ENCODE measurements at regions not wholly inside any gene's neighbourhood (a gene's known extent, or its start where the extent isn't known, plus 50 kb on each side); places are given as distances from the start of the nearest gene placed in this dataset.

GRCh38 chr2:21486445-21486844, 362.7 kb downstream of the TDRD15 start:
- Histone ChIP-seq H3F3A (ENCODE audit: control insufficient read depth, insufficient read depth) (no peaks in the 10 kb centered on the region), H3K4me3 (ENCODE audit: low read length) (no peak overlapping the region), H4K20me1 (ENCODE audit: control insufficient read depth, insufficient read depth, low read depth, low read length) (no peaks in the 10 kb centered on the region), H3K36me3 (ENCODE audit: control insufficient read depth, low read length) (no peaks in the 10 kb centered on the region), H3K4me2 (ENCODE audit: low read length) (no peak overlapping the region), H3K27ac (ENCODE audit: low read depth, low read length) (no peak overlapping the region), H3K4me1 (ENCODE audit: control insufficient read depth, low read length) (no peaks in the 10 kb centered on the region), H3K9me2 (replicated peaks; ENCODE audit: control insufficient read depth, low read length) (no peaks in the 10 kb centered on the region), H3K27me3 (ENCODE audit: control insufficient read depth, low read length) (no peaks in the 10 kb centered on the region), H3K9me3 (ENCODE audit: control insufficient read depth, insufficient read depth, low read length) (no peaks in the 10 kb centered on the region), H3K79me2 (ENCODE audit: control insufficient read depth, low read length) (no peaks in the 10 kb centered on the region)
- TF ChIP-seq, protein P1, sequence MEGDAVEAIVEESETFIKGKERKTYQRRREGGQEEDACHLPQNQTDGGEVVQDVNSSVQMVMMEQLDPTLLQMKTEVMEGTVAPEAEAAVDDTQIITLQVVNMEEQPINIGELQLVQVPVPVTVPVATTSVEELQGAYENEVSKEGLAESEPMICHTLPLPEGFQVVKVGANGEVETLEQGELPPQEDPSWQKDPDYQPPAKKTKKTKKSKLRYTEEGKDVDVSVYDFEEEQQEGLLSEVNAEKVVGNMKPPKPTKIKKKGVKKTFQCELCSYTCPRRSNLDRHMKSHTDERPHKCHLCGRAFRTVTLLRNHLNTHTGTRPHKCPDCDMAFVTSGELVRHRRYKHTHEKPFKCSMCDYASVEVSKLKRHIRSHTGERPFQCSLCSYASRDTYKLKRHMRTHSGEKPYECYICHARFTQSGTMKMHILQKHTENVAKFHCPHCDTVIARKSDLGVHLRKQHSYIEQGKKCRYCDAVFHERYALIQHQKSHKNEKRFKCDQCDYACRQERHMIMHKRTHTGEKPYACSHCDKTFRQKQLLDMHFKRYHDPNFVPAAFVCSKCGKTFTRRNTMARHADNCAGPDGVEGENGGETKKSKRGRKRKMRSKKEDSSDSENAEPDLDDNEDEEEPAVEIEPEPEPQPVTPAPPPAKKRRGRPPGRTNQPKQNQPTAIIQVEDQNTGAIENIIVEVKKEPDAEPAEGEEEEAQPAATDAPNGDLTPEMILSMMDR (IDR thresholded peaks at IDR 0.05; ENCODE audit: low read depth, low read length, poor library complexity, severe bottlenecking), result no peak
- TF ChIP-seq EZH2phosphoT487 (IDR thresholded peaks at IDR 0.05; ENCODE audit: borderline replicate concordance, low read length), result no peak

DNA sequence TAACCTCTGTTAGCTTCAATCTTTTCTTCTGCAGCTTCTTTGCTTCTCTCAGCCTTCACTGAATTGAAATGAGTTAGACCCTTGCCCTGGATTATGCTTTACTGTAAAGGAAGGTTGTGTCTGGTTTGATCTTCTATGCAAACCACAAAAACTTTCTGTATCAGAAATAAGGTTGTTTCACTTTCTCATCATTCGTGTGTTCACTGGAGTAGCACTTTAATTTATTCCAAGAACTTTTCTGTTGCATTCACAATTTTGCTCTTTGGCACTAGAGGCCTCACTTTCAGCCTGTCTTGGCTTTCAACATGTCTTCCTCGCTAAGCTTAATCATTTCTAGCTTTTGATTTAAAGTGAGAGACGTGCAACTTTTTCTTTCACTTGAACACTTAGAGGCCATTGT, 365.3 kb downstream of the TDRD15 start:
- H3F3A ChIP-seq (ENCODE audit: control insufficient read depth, insufficient read depth), result no peaks in the 10 kb centered on the region
- H3K4me1 ChIP-seq (ENCODE audit: control insufficient read depth, low read length), result no peaks in the 10 kb centered on the region
- no peak overlapping the region for H3K4me3 ChIP-seq (ENCODE audit: low read length)
- no peaks in the 10 kb centered on the region for H3K36me3 ChIP-seq (ENCODE audit: control insufficient read depth, low read length)
- H3K9me3 ChIP-seq (ENCODE audit: control insufficient read depth, insufficient read depth, low read length), result no peaks in the 10 kb centered on the region
- TF ChIP-seq EZH2phosphoT487 (IDR thresholded peaks at IDR 0.05; ENCODE audit: borderline replicate concordance, low read length), result no peak
- TF ChIP-seq, protein P1 (IDR thresholded peaks at IDR 0.05; ENCODE audit: low read depth, low read length, poor library complexity, severe bottlenecking), result no peak
- no peaks in the 10 kb centered on the region for H3K27me3 ChIP-seq (ENCODE audit: control insufficient read depth, low read length)
- no peak overlapping the region for H3K27ac ChIP-seq (ENCODE audit: low read depth, low read length)
- H3K79me2 ChIP-seq (ENCODE audit: control insufficient read depth, low read length), result no peaks in the 10 kb centered on the region
- H4K20me1 ChIP-seq (ENCODE audit: control insufficient read depth, insufficient read depth, low read depth, low read length), result no peaks in the 10 kb centered on the region
- no peak overlapping the region for H3K4me2 ChIP-seq (ENCODE audit: low read length)
- H3K9me2 ChIP-seq (replicated peaks; ENCODE audit: control insufficient read depth, low read length), result no peaks in the 10 kb centered on the region

- Histone ChIP-seq H3K4me1 (ENCODE audit: control insufficient read depth, low read length) (no peaks in the 10 kb centered on the region), H3K27ac (ENCODE audit: low read depth, low read length) (no peak overlapping the region), H3K79me2 (ENCODE audit: control insufficient read depth, low read length) (no peaks in the 10 kb centered on the region), H3K9me3 (ENCODE audit: control insufficient read depth, insufficient read depth, low read length) (no peaks in the 10 kb centered on the region), H3K9me2 (replicated peaks; ENCODE audit: control insufficient read depth, low read length) (no peaks in the 10 kb centered on the region), H3K4me3 (ENCODE audit: low read length) (no peak overlapping the region), H4K20me1 (ENCODE audit: control insufficient read depth, insufficient read depth, low read depth, low read length) (no peaks in the 10 kb centered on the region), H3K36me3 (ENCODE audit: control insufficient read depth, low read length) (no peaks in the 10 kb centered on the region), H3K4me2 (ENCODE audit: low read length) (no peak overlapping the region), H3F3A (ENCODE audit: control insufficient read depth, insufficient read depth) (no peaks in the 10 kb centered on the region), H3K27me3 (ENCODE audit: control insufficient read depth, low read length) (no peaks in the 10 kb centered on the region)
- TF ChIP-seq EZH2phosphoT487 (IDR thresholded peaks at IDR 0.05; ENCODE audit: borderline replicate concordance, low read length), result no peak
- TF ChIP-seq, protein P1 (IDR thresholded peaks at IDR 0.05; ENCODE audit: low read depth, low read length, poor library complexity, severe bottlenecking), result no peak
Measured at GRCh38 chr2:21498016-21498415, 374.2 kb downstream of the TDRD15 start.
